Activated CD4-positive, alpha-beta T cell treated with anti-CD3 and anti-CD28 coated beads for 36 hours (primary cell): ENCODE measurements at regions not wholly inside any gene's neighbourhood (a gene's known extent, or its start where the extent isn't known, plus 50 kb on each side); places are given as distances from the start of the nearest gene placed in this dataset.

Source experiments
- ATAC-seq: fragments of 200-7000 bp; cut with Tn5 transposase; one replicate; pipeline ENCODE4 v1.10.0; 2021; ENCODE audit warnings: mild to moderate bottlenecking, moderate library complexity
- CTCF ChIA-PET: fragments of 350-600 bp; sonication (Branson Sonifier 250); formaldehyde crosslinking; loops from one replicate; lab custom pipeline; 2021; ENCODE audit warnings: antibody characterized with exemption; lab: Charles Lee
- POLR2A ChIA-PET: fragments of 350-600 bp; sonication (Branson Sonifier 250); formaldehyde crosslinking; loops from one replicate; lab custom pipeline; 2021; ENCODE audit warnings: antibody characterized with exemption, inconsistent platforms; lab: Charles Lee
- DNase-seq: peaks from one replicate; pipeline ENCODE4 v3.0.0-alpha.2; 2020
- H3K27ac Mint-ChIP-seq: one replicate; pipeline ENCODE4 v1.8.0; 2021; ENCODE audit warnings: mixed read lengths
- H3K27me3 Mint-ChIP-seq: one replicate; pipeline ENCODE4 v1.8.0; 2021; ENCODE audit warnings: mixed read lengths
- H3K36me3 Mint-ChIP-seq: one replicate; pipeline ENCODE4 v1.8.0; 2021; ENCODE audit warnings: low read depth, mixed read lengths
- H3K4me1 Mint-ChIP-seq: one replicate; pipeline ENCODE4 v1.8.0; 2021; ENCODE audit warnings: mixed read lengths
- H3K4me3 Mint-ChIP-seq: one replicate; pipeline ENCODE4 v1.8.0; 2021; ENCODE audit warnings: mild to moderate bottlenecking, moderate library complexity, mixed read lengths
- H3K9me3 Mint-ChIP-seq: one replicate; pipeline ENCODE4 v1.8.0; 2021; ENCODE audit warnings: low read depth, mixed read lengths
- intact Hi-C, 2 experiments: fragments of 100-400 bp; cut with DNase I in 1 of 2; cut with micrococcal nuclease in 1 of 2; formaldehyde crosslinking; loops; one replicate each; pipeline versions ENCODE4 v1.14.2 to v1.15.1; 2022 to 2024; cut with DNase I, micrococcal nuclease

DNA sequence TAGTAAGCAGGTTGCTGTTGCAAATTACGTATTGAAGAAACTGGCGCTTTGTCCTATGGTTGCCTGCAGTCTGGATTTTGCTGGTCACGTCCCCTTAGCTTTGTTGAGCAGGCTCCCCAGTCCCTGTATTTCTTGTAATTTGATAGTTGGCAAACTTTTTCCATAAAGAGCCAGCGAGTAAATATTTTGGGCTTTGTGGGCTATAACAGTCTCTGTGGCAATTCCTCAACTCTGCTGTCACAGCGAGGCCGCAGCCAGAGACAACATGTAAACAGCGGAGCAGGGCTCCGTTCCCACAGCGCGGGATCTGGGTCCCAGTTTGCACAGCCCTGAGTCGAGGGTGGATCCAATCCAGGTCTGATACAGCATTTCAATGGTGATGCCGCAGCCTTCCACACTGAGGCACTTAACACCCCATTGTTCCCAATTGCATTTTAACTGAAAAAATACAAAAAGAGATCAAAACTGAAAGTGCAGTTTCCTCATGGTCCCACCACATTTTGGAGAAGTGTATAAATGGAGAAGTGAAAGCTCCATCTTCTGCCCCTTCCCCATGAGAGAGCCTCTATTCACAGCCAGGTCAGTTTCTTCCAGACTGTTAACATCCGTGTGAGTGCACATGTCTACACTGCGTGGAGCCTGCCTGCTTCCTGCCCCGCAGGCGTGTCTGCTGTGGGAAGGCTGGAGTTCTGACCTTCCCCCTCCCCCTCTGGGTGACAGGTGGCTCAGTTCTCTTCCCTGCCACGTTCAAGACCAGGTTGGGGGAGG is 89.1 kb downstream of the RPS6KA4 start:
- intact Hi-C loops: loop anchor here in 1 of 2 experiments (2.0 to 5.0 kb wide), 3 partner anchors 89 to 295 kb away; partner anchors contain the start of gene RPS6KA4
- CTCF ChIA-PET: interaction anchor here (0.7 to 3.1 kb wide), 23 partner anchors 10 to 266 kb away, joined by 3 to 24 read pairs (median 5); no protein-coding TSS in a partner anchor
- no peak overlapping the region for H3K27ac Mint-ChIP-seq
- no peaks in the 10 kb centered on the region for H3K9me3 Mint-ChIP-seq
- H3K4me3 Mint-ChIP-seq: no peak overlapping the region
- H3K4me1 Mint-ChIP-seq: peaks cover 15% of the 10 kb centered on the region
- POLR2A ChIA-PET: no interaction called here
- H3K27me3 Mint-ChIP-seq: peaks cover 16% of the 10 kb centered on the region
- no peak for ATAC-seq
- DNase-seq: no peak
- H3K36me3 Mint-ChIP-seq: no peaks in the 10 kb centered on the region

DNA sequence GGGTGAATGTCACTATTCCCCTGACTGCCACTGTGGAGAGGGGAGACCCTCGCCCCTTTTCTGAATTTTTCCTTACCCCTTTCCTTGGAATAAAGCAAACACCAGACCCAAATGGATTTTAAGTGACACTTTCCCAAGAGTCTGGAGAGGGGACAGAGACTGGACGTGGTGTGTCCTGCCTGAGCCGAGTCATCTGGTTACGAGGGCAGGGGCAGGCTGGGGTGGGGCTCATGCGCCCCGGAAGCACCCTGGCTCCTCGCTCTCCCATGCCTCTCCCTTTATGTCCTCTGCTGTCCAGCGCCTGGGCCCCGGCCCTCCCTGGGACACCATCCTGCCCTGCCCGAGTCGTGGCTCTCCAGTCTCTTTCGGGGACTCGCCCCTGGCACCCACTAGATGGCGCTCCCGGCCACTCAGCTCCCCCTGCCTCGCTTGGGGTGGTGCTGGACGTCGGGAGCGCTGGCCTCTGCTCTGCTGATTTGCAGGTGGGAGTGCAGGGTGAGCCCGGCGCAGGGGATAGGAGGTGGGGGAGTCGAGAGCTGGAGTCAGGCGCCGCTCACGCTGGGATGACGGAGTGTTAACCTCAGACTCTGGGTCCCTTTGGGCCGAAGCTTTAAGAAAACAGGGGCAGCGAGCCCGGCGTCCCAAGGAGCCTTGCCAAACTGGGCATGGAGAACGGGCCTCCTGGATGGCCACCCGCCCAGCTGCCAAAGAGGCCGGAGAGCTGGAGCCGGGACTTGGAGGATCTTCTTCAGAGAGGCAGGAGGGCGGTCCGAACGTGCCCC is 89.8 kb downstream of the RPS6KA4 start:
- Mint-ChIP-seq H3K36me3 (no peaks in the 10 kb centered on the region), H3K4me1 (peaks cover 15% of the 10 kb centered on the region), H3K4me3 (peak overlapping the region; percentile 67), H3K9me3 (no peaks in the 10 kb centered on the region), H3K27ac (no peak overlapping the region), H3K27me3 (peaks cover 16% of the 10 kb centered on the region)
- ChIA-PET CTCF (interaction anchor here (0.5 to 3.1 kb wide), 47 partner anchors 9 to 916 kb away, joined by 3 to 24 read pairs (median 4); partner anchors contain the start of gene PRDX5), POLR2A (interaction anchor here (0.7 to 1.0 kb wide), 2 partner anchors 76 to 1060 kb away, joined by 3 read pairs; no protein-coding TSS in a partner anchor)
- intact Hi-C loops: loop anchor here (1.0 to 5.0 kb wide), 4 partner anchors 90 to 294 kb away; partner anchors contain the start of gene RPS6KA4 (in 1 of the 2)
- DNase-seq (peak; percentile 88), ATAC-seq (peak; percentile 84)

DNA sequence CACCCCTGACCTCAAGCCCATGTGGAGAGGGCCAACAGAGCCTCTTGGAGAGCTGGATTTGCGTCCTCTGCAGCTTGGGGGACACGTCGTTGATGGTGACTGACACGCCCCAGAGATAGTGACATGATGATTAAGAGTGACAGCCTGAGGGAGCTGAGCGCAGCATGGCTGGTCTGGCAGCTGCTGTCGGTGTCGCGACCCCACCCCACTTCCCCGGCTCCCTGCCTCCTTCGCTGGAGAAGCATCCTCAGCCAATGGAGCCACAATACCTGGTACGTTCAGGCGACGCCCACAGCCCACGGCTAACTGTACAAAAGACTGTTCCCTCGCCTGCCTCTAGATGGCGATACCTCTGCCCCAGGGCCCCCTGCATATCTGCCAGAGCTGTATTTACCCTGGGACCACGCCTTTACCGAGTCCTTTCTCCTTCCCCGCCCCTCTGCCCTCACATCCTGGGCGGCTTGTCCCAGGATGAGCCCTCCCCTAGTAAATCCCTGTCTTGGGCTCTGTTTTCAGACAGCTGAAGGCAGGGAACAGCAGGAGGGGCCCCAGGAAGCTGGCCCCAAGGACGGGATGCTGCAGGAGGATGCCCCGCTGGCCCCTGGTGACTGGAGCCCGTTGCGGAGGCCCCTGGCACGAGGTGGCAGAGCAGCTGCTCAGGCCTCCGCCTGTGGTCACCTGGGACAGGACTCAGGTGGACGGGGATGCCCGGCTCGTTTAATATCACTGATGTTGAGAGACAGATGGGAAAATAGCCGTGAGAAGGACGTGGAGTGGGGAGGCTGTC is 90.6 kb downstream of the RPS6KA4 start:
- CTCF ChIA-PET: interaction anchor here (0.5 to 3.1 kb wide), 50 partner anchors 8 to 917 kb away, joined by 3 to 24 read pairs (median 4); partner anchors contain the start of gene PRDX5
- no peak overlapping the region for H3K27ac Mint-ChIP-seq
- intact Hi-C loops: loop anchor here (1.0 to 5.0 kb wide), 4 partner anchors 91 to 293 kb away; partner anchors contain the start of gene RPS6KA4 (in 1 of the 2)
- ATAC-seq (peak; percentile 93), DNase-seq (peak; percentile 87)
- peaks cover 15% of the 10 kb centered on the region for H3K4me1 Mint-ChIP-seq
- H3K36me3 Mint-ChIP-seq: no peaks in the 10 kb centered on the region
- POLR2A ChIA-PET: interaction anchor here (0.7 to 1.0 kb wide), 2 partner anchors 77 to 1059 kb away, joined by 3 read pairs; no protein-coding TSS in a partner anchor
- H3K9me3 Mint-ChIP-seq: no peaks in the 10 kb centered on the region
- H3K4me3 Mint-ChIP-seq: peak overlapping the region; percentile 67
- peaks cover 16% of the 10 kb centered on the region for H3K27me3 Mint-ChIP-seq

DNA sequence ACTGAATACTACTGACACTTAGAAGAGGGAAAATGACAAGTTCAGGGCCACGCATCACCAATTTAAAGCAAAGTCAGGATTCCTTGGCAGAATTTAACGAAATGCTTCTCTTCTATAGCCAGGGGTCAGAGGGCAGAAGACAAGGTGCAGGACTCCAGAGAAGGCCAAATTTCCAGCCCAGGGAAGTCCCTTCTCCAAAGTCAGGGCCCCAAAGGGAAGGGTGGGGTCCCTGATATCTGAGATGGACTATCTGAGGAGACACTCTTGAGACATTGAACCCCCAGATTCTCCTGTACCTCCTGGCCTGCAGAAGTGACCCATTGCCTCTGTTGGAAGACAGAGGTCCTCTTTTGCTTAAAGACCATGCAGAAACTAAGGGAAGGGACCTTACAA is 91.2 kb downstream of the RPS6KA4 start:
- H3K4me1 Mint-ChIP-seq: peaks cover 15% of the 10 kb centered on the region
- no peaks in the 10 kb centered on the region for H3K36me3 Mint-ChIP-seq
- ATAC-seq (no peak), DNase-seq (no peak)
- no peak overlapping the region for H3K4me3 Mint-ChIP-seq
- CTCF ChIA-PET: interaction anchor here (0.5 to 3.1 kb wide), 25 partner anchors 8 to 287 kb away, joined by 3 to 24 read pairs (median 5); partner anchors contain the start of gene PRDX5
- H3K27ac Mint-ChIP-seq: no peak overlapping the region
- peaks cover 16% of the 10 kb centered on the region for H3K27me3 Mint-ChIP-seq
- POLR2A ChIA-PET: no interaction called here
- H3K9me3 Mint-ChIP-seq: no peaks in the 10 kb centered on the region
- intact Hi-C loops: no loop called here

DNA sequence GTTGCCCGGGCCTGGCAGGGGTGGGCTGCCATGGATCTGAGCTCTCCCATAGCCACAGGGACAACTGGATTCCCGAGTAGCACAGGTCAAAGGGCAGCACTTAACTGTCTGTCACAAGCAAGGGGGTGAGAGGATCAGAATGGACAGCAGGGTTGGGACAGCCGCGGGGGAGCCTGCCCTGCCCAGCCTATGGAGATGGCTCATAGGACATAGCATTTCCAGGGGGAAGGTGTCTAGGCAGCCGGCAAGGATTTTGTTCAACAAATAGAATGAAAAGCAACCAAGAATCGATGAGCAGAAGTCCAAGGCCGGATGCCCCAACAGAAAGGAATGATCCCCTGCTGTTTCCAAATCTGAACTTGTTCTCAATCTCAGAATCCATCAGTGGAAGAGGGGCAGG is 92.9 kb downstream of the RPS6KA4 start:
- CTCF ChIA-PET: interaction anchor here (0.6 to 1.1 kb wide), 2 partner anchors 31 to 130 kb away, joined by 3 read pairs; no protein-coding TSS in a partner anchor
- Mint-ChIP-seq H3K4me3 (no peak overlapping the region), H3K36me3 (no peaks in the 10 kb centered on the region), H3K27me3 (peaks cover 16% of the 10 kb centered on the region), H3K27ac (no peak overlapping the region), H3K4me1 (peaks cover 15% of the 10 kb centered on the region), H3K9me3 (no peaks in the 10 kb centered on the region)
- intact Hi-C loops: no loop called here
- POLR2A ChIA-PET: no interaction called here
- ATAC-seq (no peak), DNase-seq (no peak)

DNA sequence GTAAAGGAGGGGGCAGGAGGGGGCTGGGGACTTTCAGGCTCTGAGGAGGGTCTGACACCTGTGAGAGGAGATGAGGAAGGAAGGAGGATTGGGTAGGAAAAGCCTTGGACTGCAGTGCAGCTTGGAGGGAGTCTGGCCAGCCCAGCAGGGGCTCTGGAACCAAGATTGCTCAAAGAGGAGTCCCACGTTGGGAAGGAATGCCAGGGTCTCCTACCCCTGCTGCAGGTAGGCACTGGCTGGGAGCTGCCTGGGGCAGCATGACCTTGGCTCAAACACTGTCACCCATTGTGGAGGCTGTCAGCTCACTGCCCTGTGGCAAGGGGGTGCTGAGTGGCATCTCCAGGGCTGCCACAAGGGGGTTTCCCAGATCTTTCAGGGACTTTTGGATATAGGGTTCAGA is 94.5 kb downstream of the RPS6KA4 start:
- H3K4me1 Mint-ChIP-seq: peaks cover 11% of the 10 kb centered on the region
- H3K4me3 Mint-ChIP-seq: no peak overlapping the region
- DNase-seq (no peak), ATAC-seq (no peak)
- ChIA-PET POLR2A (interaction anchor here (0.6 kb wide), 1 partner anchor 846 kb away, joined by 4 read pairs; no protein-coding TSS in a partner anchor), CTCF (no interaction called here)
- no peaks in the 10 kb centered on the region for H3K9me3 Mint-ChIP-seq
- H3K27me3 Mint-ChIP-seq: peaks cover 5% of the 10 kb centered on the region
- H3K36me3 Mint-ChIP-seq: no peaks in the 10 kb centered on the region
- H3K27ac Mint-ChIP-seq: no peak overlapping the region
- intact Hi-C loops: no loop called here

DNA sequence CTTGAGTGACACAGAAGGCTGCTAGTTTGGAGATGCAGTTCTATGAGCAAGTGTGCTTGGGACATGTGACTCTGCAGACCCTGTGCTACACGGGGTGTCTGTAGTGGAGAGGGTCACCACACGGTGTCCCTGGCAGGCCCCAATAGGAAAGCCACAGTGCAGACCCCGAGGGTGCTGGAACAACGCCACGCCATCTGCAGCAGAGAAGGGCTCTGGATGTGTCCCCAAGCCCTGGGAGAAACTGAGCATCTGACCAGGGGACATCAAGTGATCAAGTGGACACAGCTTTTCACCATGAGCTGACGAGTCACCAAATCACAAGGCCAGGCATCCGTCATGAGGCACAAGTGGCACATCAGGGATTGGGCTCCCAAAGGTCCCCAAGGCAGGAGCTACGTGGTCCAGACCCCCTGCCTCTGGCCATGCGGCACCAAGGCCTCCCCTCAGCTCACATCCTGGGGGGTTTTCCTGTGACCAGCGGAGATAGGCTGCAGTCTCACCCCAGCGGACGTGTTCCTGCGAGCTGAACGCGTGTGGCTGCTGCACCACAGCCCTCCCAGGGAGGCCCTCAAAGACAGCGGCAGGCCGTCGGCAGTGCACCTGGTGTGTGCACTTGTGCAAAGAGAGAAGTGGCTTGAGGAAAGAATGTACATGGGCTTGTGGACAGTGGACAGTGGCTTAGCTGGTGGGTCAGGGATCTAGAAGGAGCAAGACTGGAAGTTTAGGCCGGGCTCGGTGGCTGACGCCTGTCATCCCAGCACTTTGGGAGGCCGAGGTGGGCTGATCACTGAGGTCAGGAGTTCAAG is 96.7 kb downstream of the RPS6KA4 start:
- H3K36me3 Mint-ChIP-seq: no peaks in the 10 kb centered on the region
- intact Hi-C loops: no loop called here
- H3K4me3 Mint-ChIP-seq: no peak overlapping the region
- H3K4me1 Mint-ChIP-seq: no peaks in the 10 kb centered on the region
- DNase-seq (no peak), ATAC-seq (no peak)
- POLR2A ChIA-PET: no interaction called here
- no peak overlapping the region for H3K27ac Mint-ChIP-seq
- CTCF ChIA-PET: interaction anchor here (0.6 kb wide), 1 partner anchor 196 kb away, joined by 3 read pairs; no protein-coding TSS in a partner anchor
- H3K9me3 Mint-ChIP-seq: no peaks in the 10 kb centered on the region
- no peaks in the 10 kb centered on the region for H3K27me3 Mint-ChIP-seq

DNA sequence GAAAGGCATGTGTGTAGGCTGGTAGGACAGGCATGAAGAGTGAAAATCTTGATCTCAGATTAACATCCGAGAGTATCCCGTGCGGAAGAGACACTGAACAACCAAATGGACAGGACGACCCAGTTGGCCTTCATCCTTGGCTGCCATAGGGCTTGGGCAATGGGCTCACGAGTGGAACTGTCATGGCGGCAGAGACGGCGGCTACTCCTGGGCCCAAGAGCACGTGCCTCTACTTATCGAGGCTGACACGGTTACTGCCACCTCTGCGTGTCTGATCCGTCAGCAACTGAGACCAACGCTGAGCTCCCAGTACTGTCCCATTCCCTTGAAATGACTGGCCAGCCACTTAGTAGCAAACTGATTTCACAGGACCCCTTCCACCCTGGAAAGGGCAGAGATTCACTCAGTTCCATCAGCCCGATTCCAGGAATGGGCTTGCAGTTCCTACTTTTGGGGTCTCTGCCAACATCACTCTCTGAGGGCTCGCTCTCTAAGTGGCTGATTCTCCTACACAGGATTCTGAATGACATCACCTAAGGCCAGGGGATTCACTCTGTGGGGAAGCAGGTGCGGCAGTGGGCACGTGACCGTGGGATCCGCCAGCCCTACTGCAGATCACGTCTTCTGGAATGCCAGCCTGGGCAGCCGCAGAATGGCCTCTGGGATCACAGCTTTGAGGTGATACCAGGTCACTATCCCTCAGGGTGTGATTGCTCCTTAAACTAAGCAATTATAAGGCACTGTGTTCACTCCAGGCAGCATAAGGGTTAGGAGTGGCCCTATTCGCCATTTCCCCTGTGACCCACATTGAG is 97.8 kb downstream of the RPS6KA4 start:
- CTCF ChIA-PET: interaction anchor here (0.6 to 2.6 kb wide), 2 partner anchors 8 to 195 kb away, joined by 3 to 16 read pairs; no protein-coding TSS in a partner anchor
- H3K36me3 Mint-ChIP-seq: no peaks in the 10 kb centered on the region
- H3K27ac Mint-ChIP-seq: no peak overlapping the region
- H3K9me3 Mint-ChIP-seq: no peaks in the 10 kb centered on the region
- DNase-seq (no peak), ATAC-seq (no peak)
- POLR2A ChIA-PET: no interaction called here
- no peaks in the 10 kb centered on the region for H3K27me3 Mint-ChIP-seq
- H3K4me1 Mint-ChIP-seq: no peaks in the 10 kb centered on the region
- H3K4me3 Mint-ChIP-seq: no peak overlapping the region
- intact Hi-C loops: no loop called here

DNA sequence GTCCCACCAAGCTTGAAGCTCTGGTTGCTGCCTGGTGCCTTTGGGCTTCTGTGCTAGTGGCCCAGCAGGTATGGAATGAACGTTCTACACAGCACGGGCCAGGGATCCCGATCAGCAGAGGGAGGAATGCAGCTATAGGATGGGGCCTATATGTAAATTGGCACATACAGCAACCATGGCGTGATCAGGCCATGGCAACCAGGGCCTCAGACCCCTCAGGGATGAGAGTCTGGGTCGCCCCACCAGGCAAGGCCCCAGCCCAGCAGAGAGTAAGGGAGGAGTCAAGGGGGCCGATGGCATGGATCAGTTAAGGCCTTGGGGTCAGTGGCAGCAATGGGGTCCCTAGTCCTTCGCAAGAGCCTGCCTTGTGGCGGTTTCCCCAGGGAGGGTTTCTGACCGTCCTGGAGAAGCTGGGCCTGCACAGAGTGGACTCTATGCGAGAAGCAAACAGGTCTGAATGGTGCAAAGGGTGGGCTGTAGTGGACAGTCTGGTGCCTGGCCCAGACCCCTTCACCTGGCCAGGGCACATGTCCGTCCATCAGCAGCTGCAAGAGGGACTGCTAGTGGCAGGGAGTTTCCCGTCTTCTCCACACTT is 98.2 kb upstream of the SLC22A11 start:
- DNase-seq (no peak), ATAC-seq (no peak)
- CTCF ChIA-PET: interaction anchor here (1.0 to 2.6 kb wide), 2 partner anchors 9 to 198 kb away, joined by 3 to 16 read pairs; no protein-coding TSS in a partner anchor
- no peaks in the 10 kb centered on the region for H3K36me3 Mint-ChIP-seq
- intact Hi-C loops: no loop called here
- no peak overlapping the region for H3K4me3 Mint-ChIP-seq
- H3K27me3 Mint-ChIP-seq: no peaks in the 10 kb centered on the region
- no peaks in the 10 kb centered on the region for H3K4me1 Mint-ChIP-seq
- POLR2A ChIA-PET: no interaction called here
- H3K27ac Mint-ChIP-seq: no peak overlapping the region
- H3K9me3 Mint-ChIP-seq: no peaks in the 10 kb centered on the region
